ENCODE measurements at regions not wholly inside any gene's neighbourhood (a gene's known extent, or its start where the extent isn't known, plus 50 kb on each side); places are given as distances from the start of the nearest gene placed in this dataset.

GRCh38 chr11:79959318-79959717, 518.5 kb upstream of the TENM4 start:
- H3K27me3 ChIP-seq (replicated peaks in 1 of 2; ENCODE audit: control insufficient read depth in 2 of 2, insufficient read depth in 2 of 2, low read length in 1 of 2): no peaks in the 10 kb centered on the region
- no peaks in the 10 kb centered on the region for H3K36me3 ChIP-seq (ENCODE audit: control insufficient read depth in 2 of 2, insufficient read depth in 2 of 2, low read length in 1 of 2)
- no peaks in the 10 kb centered on the region for H4K20me1 ChIP-seq (ENCODE audit: control insufficient read depth, insufficient read depth)
- H3K4me3 ChIP-seq: no peak overlapping the region
- H3K27ac ChIP-seq (ENCODE audit: control insufficient read depth, insufficient read depth): no peak overlapping the region
- H3K9ac ChIP-seq (ENCODE audit: control insufficient read depth, insufficient read depth, low read length): no peak overlapping the region
- ATAC-seq (no peak), DNase-seq (ENCODE audit: low read depth, low spot score) (no peak), FAIRE-seq (no peak)
- no peak overlapping the region for H3K4me2 ChIP-seq (ENCODE audit: control insufficient read depth, insufficient read depth)
- 0% methylated on average over 2 of the region's 2 CpGs for WGBS (ENCODE audit: insufficient coverage, insufficient replicate concordance, low lambda C conversion rate, missing lambda C conversion rate)
- ChIA-PET CTCF (no interaction called here), POLR2A (no interaction called here), SMC1A (ENCODE audit: uncharacterized antibody, unreplicated experiment) (no interaction called here), RAD21 (ENCODE audit: unreplicated experiment) (no interaction called here)
- TF ChIP-seq POLR2AphosphoS2 (IDR thresholded peaks at IDR 0.05; ENCODE audit: low read depth, low read length) (no peak), EP300 (IDR thresholded peaks at IDR 0.05; ENCODE audit: borderline replicate concordance in 1 of 2, control insufficient read depth in 1 of 2, low read depth in 2 of 2, low read length in 2 of 2) (no peak), BACH1 (IDR thresholded peaks at IDR 0.05; ENCODE audit: borderline replicate concordance) (no peak), TAF1 (IDR thresholded peaks at IDR 0.05; ENCODE audit: borderline replicate concordance, low read depth, low read length) (no peak), RCOR1 (conservative IDR thresholded peaks at IDR 0.05; ENCODE audit: low read depth, low read length) (no peak), CBFB (IDR thresholded peaks at IDR 0.05; ENCODE audit: low read depth) (no peak), GABPA (IDR thresholded peaks at IDR 0.05; ENCODE audit: low read depth) (no peak), ETV6 (conservative IDR thresholded peaks at IDR 0.05 in 1 of 2, IDR thresholded peaks at IDR 0.05 in 1 of 2; ENCODE audit: borderline replicate concordance in 1 of 2, low read depth in 1 of 2) (no peak), SREBF2 (IDR thresholded peaks at IDR 0.05; ENCODE audit: low read length) (no peak), PAX8 (IDR thresholded peaks at IDR 0.05) (no peak)
- TF ChIP-seq, protein P1, sequence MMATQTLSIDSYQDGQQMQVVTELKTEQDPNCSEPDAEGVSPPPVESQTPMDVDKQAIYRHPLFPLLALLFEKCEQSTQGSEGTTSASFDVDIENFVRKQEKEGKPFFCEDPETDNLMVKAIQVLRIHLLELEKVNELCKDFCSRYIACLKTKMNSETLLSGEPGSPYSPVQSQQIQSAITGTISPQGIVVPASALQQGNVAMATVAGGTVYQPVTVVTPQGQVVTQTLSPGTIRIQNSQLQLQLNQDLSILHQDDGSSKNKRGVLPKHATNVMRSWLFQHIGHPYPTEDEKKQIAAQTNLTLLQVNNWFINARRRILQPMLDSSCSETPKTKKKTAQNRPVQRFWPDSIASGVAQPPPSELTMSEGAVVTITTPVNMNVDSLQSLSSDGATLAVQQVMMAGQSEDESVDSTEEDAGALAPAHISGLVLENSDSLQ (IDR thresholded peaks at IDR 0.05): no peak
- no peak overlapping the region for H2AFZ ChIP-seq (ENCODE audit: control insufficient read depth, low read depth, low read length)
- intact Hi-C loops (cut with micrococcal nuclease; ENCODE audit: unreplicated experiment): no loop called here
- BruUV-seq (replicated peaks): no TSS peak
- no peaks in the 10 kb centered on the region for H3K4me1 ChIP-seq (ENCODE audit: control insufficient read depth, insufficient read depth, low read length)
- in situ Hi-C loops (cut with MboI): no loop called here
- H3K9me3 ChIP-seq (replicated peaks; ENCODE audit: control insufficient read depth, insufficient read depth, low read length): no peaks in the 10 kb centered on the region
- no peaks in the 10 kb centered on the region for H3K79me2 ChIP-seq (ENCODE audit: control insufficient read depth, insufficient read depth, low read length)
